HL-60 (cell line): ENCODE measurements at regions not wholly inside any gene's neighbourhood (a gene's known extent, or its start where the extent isn't known, plus 50 kb on each side); places are given as distances from the start of the nearest gene placed in this dataset.

Experiments
- CTCF ChIP-seq: IDR thresholded peaks from one replicate; pipeline ENCODE4 v1.5.1; 2011; ENCODE audit warnings: low read length, control low read depth, inconsistent platforms; ENCODE audit not compliant: insufficient read depth
- GABPA ChIP-seq: IDR thresholded peaks from 2 replicates; pipeline ENCODE4 v1.6.1; 2012; ENCODE audit warnings: low read depth

GRCh38 chr12:23132357-23132756, 507.4 kb downstream of the ETNK1 start:
- TF ChIP-seq CTCF (no peak), GABPA (no peak)
